Astrocyte (in vitro differentiated cells and primary cell): ENCODE measurements at regions not wholly inside any gene's neighbourhood (a gene's known extent, or its start where the extent isn't known, plus 50 kb on each side); places are given as distances from the start of the nearest gene placed in this dataset.

Source experiments
- DNase-seq: peaks from one replicate; pipeline ENCODE4 v3.0.0-alpha.2; 2010; ENCODE audit warnings: low read depth
- FAIRE-seq: peaks from 2 replicates; lab custom pipeline; 2011; peaks lifted over from hg19 to GRCh38; lab: Jason Lieb, UNC
- H2AFZ ChIP-seq: 2 replicates; pipeline ENCODE4 v1.6.0; 2012; ENCODE audit warnings: low read depth, low read length, inconsistent platforms
- H3K27ac ChIP-seq: 2 replicates; pipeline ENCODE4 v1.5.1; 2011; ENCODE audit warnings: low read depth, low read length, inconsistent platforms
- H3K27me3 ChIP-seq: 2 replicates; pipeline ENCODE4 v1.6.0; 2011; ENCODE audit warnings: low read length, inconsistent platforms; ENCODE audit not compliant: insufficient read depth
- H3K36me3 ChIP-seq: 2 replicates; pipeline ENCODE4 v1.5.1; 2011; ENCODE audit warnings: low read length, inconsistent platforms; ENCODE audit not compliant: insufficient read depth
- H3K4me1 ChIP-seq: 2 replicates; pipeline ENCODE4 v1.5.1; 2011; ENCODE audit warnings: low read length, inconsistent platforms; ENCODE audit not compliant: insufficient read depth
- H3K4me2 ChIP-seq: 2 replicates; pipeline ENCODE4 v1.6.0; 2012; ENCODE audit warnings: low read length, inconsistent platforms
- H3K4me3 ChIP-seq: 2 replicates; pipeline ENCODE4 v1.5.1; 2011; ENCODE audit warnings: low read depth, mild to moderate bottlenecking, low read length, inconsistent platforms; ENCODE audit not compliant: insufficient read depth
- H3K79me2 ChIP-seq: 2 replicates; pipeline ENCODE4 v1.6.0; 2012; ENCODE audit warnings: mild to moderate bottlenecking, low read length, inconsistent platforms; ENCODE audit not compliant: insufficient read depth
- H3K9ac ChIP-seq: 2 replicates; pipeline ENCODE4 v1.6.0; 2012; ENCODE audit warnings: mild to moderate bottlenecking, low read length, inconsistent platforms
- H3K9me3 ChIP-seq: 2 replicates; pipeline ENCODE4 v1.5.1; 2012; ENCODE audit warnings: low read depth, mild to moderate bottlenecking, low read length, inconsistent platforms; ENCODE audit not compliant: insufficient read depth
- H4K20me1 ChIP-seq: 2 replicates; pipeline ENCODE4 v1.6.0; 2012; ENCODE audit warnings: low read length, inconsistent platforms; ENCODE audit not compliant: insufficient read depth
- H3K27ac Mint-ChIP-seq: one replicate; pipeline ENCODE4 v1.8.0; 2021; ENCODE audit warnings: mild to moderate bottlenecking, mixed read lengths; ENCODE audit not compliant: unreplicated experiment
- H3K27me3 Mint-ChIP-seq: one replicate; pipeline ENCODE4 v1.8.0; 2021; ENCODE audit warnings: low read depth, mixed read lengths; ENCODE audit not compliant: unreplicated experiment
- H3K36me3 Mint-ChIP-seq: one replicate; pipeline ENCODE4 v1.8.0; 2021; ENCODE audit warnings: low read depth, mixed read lengths; ENCODE audit not compliant: unreplicated experiment
- H3K4me1 Mint-ChIP-seq: one replicate; pipeline ENCODE4 v1.8.0; 2021; ENCODE audit warnings: low read depth, mixed read lengths; ENCODE audit not compliant: unreplicated experiment
- H3K4me3 Mint-ChIP-seq: one replicate; pipeline ENCODE4 v1.8.0; 2021; ENCODE audit warnings: mild to moderate bottlenecking, moderate library complexity, mixed read lengths; ENCODE audit not compliant: unreplicated experiment
- H3K9me3 Mint-ChIP-seq: one replicate; pipeline ENCODE4 v1.8.0; 2021; ENCODE audit warnings: mild to moderate bottlenecking, mixed read lengths; ENCODE audit not compliant: unreplicated experiment
- EZH2 ChIP-seq: IDR thresholded peaks from 2 replicates; pipeline ENCODE4 v1.6.1; 2012; ENCODE audit warnings: mild to moderate bottlenecking, low read length, inconsistent platforms; ENCODE audit not compliant: insufficient read depth
- TF ChIP-seq, protein P1 (sequence below): IDR thresholded peaks from 2 replicates; pipeline ENCODE4 v1.5.1; 2011; ENCODE audit warnings: low read depth, mild to moderate bottlenecking, inconsistent platforms, low read length, moderate library complexity; ENCODE audit not compliant: insufficient read depth

DNA sequence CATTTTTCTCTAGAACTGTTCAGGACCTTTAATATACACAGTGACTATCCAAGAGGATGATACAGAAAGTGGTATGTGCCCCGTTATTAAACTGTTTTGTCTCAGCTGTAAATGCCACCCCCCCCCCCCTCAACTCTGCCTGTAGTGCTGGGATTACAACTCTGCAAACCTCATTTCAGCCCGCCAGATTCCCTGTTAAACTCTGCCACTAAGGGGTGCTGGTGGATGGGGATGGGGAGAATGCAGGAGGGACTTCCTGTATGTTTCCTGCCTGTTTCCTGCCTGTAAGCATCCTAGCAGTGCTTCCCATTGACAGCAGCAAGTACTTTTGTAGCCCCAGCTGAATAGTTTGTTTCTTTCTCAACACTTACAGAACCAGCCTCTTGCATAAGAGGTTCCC is 301.7 kb upstream of the RORA start:
- Mint-ChIP-seq H3K27me3 (peaks cover 3% of the 10 kb centered on the region), H3K36me3 (no peaks in the 10 kb centered on the region), H3K4me3 (no peak overlapping the region), H3K4me1 (peaks cover 6% of the 10 kb centered on the region), H3K27ac (no peak overlapping the region), H3K9me3 (no peaks in the 10 kb centered on the region)
- H3K9ac ChIP-seq: no peak overlapping the region
- no peak overlapping the region for H3K4me3 ChIP-seq
- H3K4me2 ChIP-seq: no peak overlapping the region
- DNase-seq (no peak), FAIRE-seq (no peak)
- H3K9me3 ChIP-seq: no peaks in the 10 kb centered on the region
- H3K27me3 ChIP-seq: no peaks in the 10 kb centered on the region
- no peaks in the 10 kb centered on the region for H3K36me3 ChIP-seq
- H3K4me1 ChIP-seq: no peaks in the 10 kb centered on the region
- no peaks in the 10 kb centered on the region for H3K79me2 ChIP-seq
- TF ChIP-seq EZH2: no peak
- TF ChIP-seq, protein P1, sequence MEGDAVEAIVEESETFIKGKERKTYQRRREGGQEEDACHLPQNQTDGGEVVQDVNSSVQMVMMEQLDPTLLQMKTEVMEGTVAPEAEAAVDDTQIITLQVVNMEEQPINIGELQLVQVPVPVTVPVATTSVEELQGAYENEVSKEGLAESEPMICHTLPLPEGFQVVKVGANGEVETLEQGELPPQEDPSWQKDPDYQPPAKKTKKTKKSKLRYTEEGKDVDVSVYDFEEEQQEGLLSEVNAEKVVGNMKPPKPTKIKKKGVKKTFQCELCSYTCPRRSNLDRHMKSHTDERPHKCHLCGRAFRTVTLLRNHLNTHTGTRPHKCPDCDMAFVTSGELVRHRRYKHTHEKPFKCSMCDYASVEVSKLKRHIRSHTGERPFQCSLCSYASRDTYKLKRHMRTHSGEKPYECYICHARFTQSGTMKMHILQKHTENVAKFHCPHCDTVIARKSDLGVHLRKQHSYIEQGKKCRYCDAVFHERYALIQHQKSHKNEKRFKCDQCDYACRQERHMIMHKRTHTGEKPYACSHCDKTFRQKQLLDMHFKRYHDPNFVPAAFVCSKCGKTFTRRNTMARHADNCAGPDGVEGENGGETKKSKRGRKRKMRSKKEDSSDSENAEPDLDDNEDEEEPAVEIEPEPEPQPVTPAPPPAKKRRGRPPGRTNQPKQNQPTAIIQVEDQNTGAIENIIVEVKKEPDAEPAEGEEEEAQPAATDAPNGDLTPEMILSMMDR: no peak
- no peaks in the 10 kb centered on the region for H4K20me1 ChIP-seq
- no peak overlapping the region for H3K27ac ChIP-seq
- H2AFZ ChIP-seq: no peak overlapping the region

DNA sequence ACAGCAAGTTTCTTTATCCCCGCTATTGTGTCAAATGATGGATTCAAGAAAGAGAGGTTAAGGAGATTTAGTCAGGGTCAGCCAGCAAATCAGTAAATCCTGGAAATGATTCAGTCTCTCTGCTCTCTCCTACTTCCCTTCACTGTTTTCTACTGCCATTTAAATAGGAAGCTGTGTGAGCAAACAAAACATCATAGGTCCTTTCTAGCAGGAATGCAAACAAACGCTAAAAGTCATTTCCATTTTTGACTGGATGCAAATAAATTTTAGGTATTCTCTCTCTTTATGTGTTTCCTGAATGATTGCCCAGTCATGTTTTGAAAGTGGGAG is 299.4 kb upstream of the RORA start:
- Histone ChIP-seq H4K20me1 (no peaks in the 10 kb centered on the region), H3K4me1 (no peaks in the 10 kb centered on the region), H3K36me3 (no peaks in the 10 kb centered on the region), H3K4me3 (no peak overlapping the region), H2AFZ (peak overlapping the region; percentile 13), H3K27ac (no peak overlapping the region), H3K9me3 (no peaks in the 10 kb centered on the region), H3K4me2 (no peak overlapping the region), H3K9ac (no peak overlapping the region), H3K27me3 (no peaks in the 10 kb centered on the region), H3K79me2 (no peaks in the 10 kb centered on the region)
- Mint-ChIP-seq H3K36me3 (no peaks in the 10 kb centered on the region), H3K4me3 (no peak overlapping the region), H3K27me3 (peaks cover 13% of the 10 kb centered on the region), H3K27ac (no peak overlapping the region), H3K4me1 (peaks cover 11% of the 10 kb centered on the region), H3K9me3 (no peaks in the 10 kb centered on the region)
- DNase-seq (no peak), FAIRE-seq (no peak)
- TF ChIP-seq, protein P1: no peak
- TF ChIP-seq EZH2: no peak

DNA sequence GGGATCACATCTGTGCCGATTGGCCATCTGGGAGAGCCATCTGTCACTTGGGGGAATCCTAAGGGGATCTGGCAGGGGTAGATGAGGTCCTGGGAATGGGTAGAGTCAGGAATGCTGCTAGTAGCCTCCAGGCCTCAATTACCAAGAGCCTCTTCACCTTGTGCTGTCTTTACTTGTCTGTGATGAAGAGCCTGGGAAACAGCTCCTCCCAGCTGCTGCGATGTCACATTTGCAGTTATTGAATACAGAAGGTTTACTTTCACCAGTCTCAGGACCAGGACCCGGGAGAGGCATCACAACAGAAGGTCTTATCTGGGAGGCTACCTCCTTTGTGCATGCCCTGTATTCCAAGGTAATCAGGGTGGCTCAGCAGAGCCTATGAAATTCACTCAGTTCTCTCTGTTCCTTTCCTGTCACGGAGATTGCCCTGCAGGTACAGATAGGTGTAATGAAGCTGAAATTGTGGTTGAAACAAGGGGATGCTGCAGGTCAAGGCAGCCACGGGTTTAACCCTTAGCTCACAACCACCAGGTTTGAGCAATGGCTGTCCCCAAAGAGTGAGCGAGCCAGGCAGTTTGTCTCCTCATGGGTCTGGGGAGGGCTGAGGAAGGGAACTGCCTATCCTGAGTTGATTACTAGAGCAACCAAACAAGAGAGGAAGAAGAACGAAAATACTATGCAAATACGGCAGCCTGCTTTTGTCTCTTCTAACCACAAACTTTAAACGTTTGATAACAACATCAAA is 298.9 kb upstream of the RORA start:
- no peak overlapping the region for H3K4me2 ChIP-seq
- no peaks in the 10 kb centered on the region for H3K79me2 ChIP-seq
- no peak overlapping the region for H3K27ac Mint-ChIP-seq
- H3K9me3 ChIP-seq: no peaks in the 10 kb centered on the region
- H3K27ac ChIP-seq: no peak overlapping the region
- peak overlapping the region; percentile 13 for H2AFZ ChIP-seq
- peaks cover 12% of the 10 kb centered on the region for H3K4me1 Mint-ChIP-seq
- no peak for TF ChIP-seq EZH2
- TF ChIP-seq, protein P1: no peak
- no peaks in the 10 kb centered on the region for H3K4me1 ChIP-seq
- H3K4me3 ChIP-seq: no peak overlapping the region
- no peaks in the 10 kb centered on the region for H3K27me3 ChIP-seq
- no peak overlapping the region for H3K4me3 Mint-ChIP-seq
- DNase-seq (no peak), FAIRE-seq (no peak)
- H3K9ac ChIP-seq: no peak overlapping the region
- H4K20me1 ChIP-seq: no peaks in the 10 kb centered on the region
- no peaks in the 10 kb centered on the region for H3K36me3 ChIP-seq
- H3K9me3 Mint-ChIP-seq: no peaks in the 10 kb centered on the region
- peaks cover 13% of the 10 kb centered on the region for H3K27me3 Mint-ChIP-seq
- H3K36me3 Mint-ChIP-seq: no peaks in the 10 kb centered on the region
